HG03280 (cell line): ENCODE measurements at regions not wholly inside any gene's neighbourhood (a gene's known extent, or its start where the extent isn't known, plus 50 kb on each side); places are given as distances from the start of the nearest gene placed in this dataset.

Experiments used
- ATAC-seq: cut with Tn5 transposase; IDR thresholded peaks from one replicate; pipeline ENCODE4 v1.9.1; 2021; ENCODE audit warnings: mild to moderate bottlenecking, moderate library complexity; ENCODE audit not compliant: unreplicated experiment

- no peak for ATAC-seq
Observed at GRCh38 chr12:77323788-77324415, 258.5 kb upstream of the E2F7 start.

- ATAC-seq = no peak
Observed at GRCh38 chr12:77319166-77319565, 253.8 kb upstream of the E2F7 start.

GRCh38 chr12:77315407-77315806 is 250.0 kb upstream of the E2F7 start:
- no peak for ATAC-seq

- ATAC-seq = no peak
Observed at GRCh38 chr12:77314378-77315052, 249.1 kb upstream of the E2F7 start.

GRCh38 chr12:77308056-77308455 is 242.7 kb upstream of the E2F7 start:
- no peak for ATAC-seq

GRCh38 chr12:77300811-77301210 is 235.4 kb upstream of the E2F7 start:
- no peak for ATAC-seq

- no peak for ATAC-seq
Observed at GRCh38 chr12:77299910-77300669, 234.7 kb upstream of the E2F7 start.

- no peak for ATAC-seq
Observed at GRCh38 chr12:77299001-77299400, 233.6 kb upstream of the E2F7 start.

GRCh38 chr12:77294016-77294415 is 228.6 kb upstream of the E2F7 start:
- no peak for ATAC-seq

- ATAC-seq = no peak
Observed at GRCh38 chr12:77274926-77275325, 209.6 kb upstream of the E2F7 start.

GRCh38 chr12:77273898-77274297 is 208.5 kb upstream of the E2F7 start:
- ATAC-seq = no peak

- ATAC-seq = no peak
Observed at GRCh38 chr12:77256956-77257355, 191.6 kb upstream of the E2F7 start.

- no peak for ATAC-seq
Observed at GRCh38 chr12:77253321-77253720, 188.0 kb upstream of the E2F7 start.

- ATAC-seq = no peak
Observed at GRCh38 chr12:77251799-77252198, 186.4 kb upstream of the E2F7 start.

- ATAC-seq = no peak
Observed at GRCh38 chr12:77249892-77250291, 184.5 kb upstream of the E2F7 start.

GRCh38 chr12:77248036-77248435 is 182.7 kb upstream of the E2F7 start:
- ATAC-seq = no peak

GRCh38 chr12:77247542-77247941 is 182.2 kb upstream of the E2F7 start:
- ATAC-seq = no peak

GRCh38 chr12:77243345-77243744 is 178.0 kb upstream of the E2F7 start:
- ATAC-seq = no peak

- no peak for ATAC-seq
Observed at GRCh38 chr12:77239617-77240016, 174.2 kb upstream of the E2F7 start.

- no peak for ATAC-seq
Observed at GRCh38 chr12:77238335-77238734, 173.0 kb upstream of the E2F7 start.

- ATAC-seq = no peak
Observed at GRCh38 chr12:77237896-77238295, 172.5 kb upstream of the E2F7 start.

GRCh38 chr12:77236066-77236465 is 170.7 kb upstream of the E2F7 start:
- no peak for ATAC-seq
